AG04449 (cell line): ENCODE measurements at regions not wholly inside any gene's neighbourhood (a gene's known extent, or its start where the extent isn't known, plus 50 kb on each side); places are given as distances from the start of the nearest gene placed in this dataset.

Source experiments
- CTCF ChIA-PET: fragments of 350-600 bp; formaldehyde crosslinking; extraction: SDS; loops from one replicate; lab custom pipeline; 2021; ENCODE audit warnings: antibody characterized with exemption; lab: Yijun Ruan, JAX
- POLR2A ChIA-PET: fragments of 400-600, 350-600 bp; formaldehyde crosslinking; extraction: SDS; loops from one replicate; lab custom pipeline; 2020; ENCODE audit warnings: antibody characterized with exemption, inconsistent platforms; lab: Yijun Ruan, JAX
- DNase-seq: peaks from one replicate; pipeline ENCODE4 v3.0.0-alpha.2; 2010; ENCODE audit warnings: low read depth, low spot score
- H3K4me3 ChIP-seq: 2 replicates; pipeline ENCODE4 v1.5.1; 2011; ENCODE audit warnings: low read depth, mild to moderate bottlenecking, control low read depth, low read length
- CTCF ChIP-seq: IDR thresholded peaks from one replicate; pipeline ENCODE4 v1.5.1; 2011; ENCODE audit warnings: mild to moderate bottlenecking, moderate library complexity, low read length, control low read depth, inconsistent platforms; ENCODE audit not compliant: insufficient read depth; ENCODE audit errors: missing control alignments

DNA sequence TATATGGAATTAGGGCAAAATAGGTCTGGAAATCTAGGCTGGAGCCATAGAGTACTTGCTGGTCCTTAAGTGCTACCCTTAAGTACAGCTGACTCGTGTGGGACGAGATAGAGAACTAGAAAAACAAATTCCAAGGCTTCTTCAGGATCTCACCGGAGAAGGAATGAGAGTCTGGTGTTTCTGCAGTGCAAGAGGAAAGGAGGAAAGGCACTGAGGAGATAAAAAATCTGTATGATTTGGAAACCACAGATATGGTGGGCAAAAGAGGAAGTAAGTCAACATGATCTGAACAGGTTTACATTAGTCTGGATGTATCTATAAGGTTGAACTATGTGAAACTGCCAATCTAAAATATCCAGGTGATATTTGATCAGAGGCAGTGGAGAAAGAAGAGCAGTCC lies 134.4 kb upstream of the SOX5 start:
- ChIA-PET POLR2A (no interaction called here), CTCF (no interaction called here)
- no peak overlapping the region for H3K4me3 ChIP-seq
- TF ChIP-seq CTCF = no peak
- no peak for DNase-seq

DNA sequence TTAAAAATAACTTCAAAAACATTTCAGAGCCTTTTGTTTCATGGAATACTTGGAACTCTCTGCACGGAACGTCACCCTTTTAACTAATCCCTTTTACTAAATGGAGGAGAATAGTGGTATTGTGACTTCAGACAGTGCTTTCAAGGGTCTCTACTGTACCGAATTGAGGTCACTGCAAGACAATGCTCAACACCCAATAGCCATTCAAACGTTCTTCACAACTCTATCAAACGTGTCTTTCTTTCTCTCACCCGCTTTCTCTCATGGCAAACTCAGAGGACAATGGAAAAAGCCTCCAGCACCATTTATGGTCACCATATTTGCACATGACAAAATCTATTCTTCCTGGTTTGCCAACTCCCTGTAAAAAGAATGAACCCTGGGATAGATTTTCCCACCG lies 132.1 kb upstream of the SOX5 start:
- POLR2A ChIA-PET = no interaction called here
- H3K4me3 ChIP-seq = no peak overlapping the region
- CTCF ChIA-PET = no interaction called here
- no peak for DNase-seq
- TF ChIP-seq CTCF = no peak

- H3K4me3 ChIP-seq = no peak overlapping the region
- POLR2A ChIA-PET = no interaction called here
- no peak for DNase-seq
- CTCF ChIA-PET = no interaction called here
- TF ChIP-seq CTCF = no peak
Measured at GRCh38 chr12:24081092-24081529, 131.6 kb upstream of the SOX5 start.

- POLR2A ChIA-PET = interaction anchor here (0.6 kb wide), 1 partner anchor 522 kb away, joined by 3 read pairs; no protein-coding TSS in a partner anchor
- TF ChIP-seq CTCF = no peak
- no peak for DNase-seq
- H3K4me3 ChIP-seq = no peak overlapping the region
- CTCF ChIA-PET = no interaction called here
Measured at GRCh38 chr12:24080465-24080864, 131.0 kb upstream of the SOX5 start.

DNA sequence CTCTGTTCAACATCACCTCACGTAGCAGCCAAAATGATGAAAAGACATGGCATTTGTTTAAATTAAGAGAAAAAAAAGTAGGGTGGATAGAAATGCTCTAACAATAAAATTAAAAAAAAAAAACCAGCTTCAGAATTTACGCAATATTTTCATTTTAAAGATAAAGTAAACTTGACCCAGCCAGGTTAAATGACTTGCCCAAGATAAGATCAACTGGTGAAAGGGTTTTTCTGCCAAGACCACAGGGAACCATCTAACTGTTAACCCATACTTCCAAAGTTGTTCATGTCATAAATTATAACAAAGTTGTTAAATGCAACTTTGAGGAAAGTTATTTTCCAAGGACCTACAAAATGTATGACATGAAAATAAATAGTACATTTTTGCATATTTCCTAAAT lies 129.6 kb upstream of the SOX5 start:
- TF ChIP-seq CTCF = no peak
- ChIA-PET POLR2A (no interaction called here), CTCF (no interaction called here)
- DNase-seq = no peak
- H3K4me3 ChIP-seq = no peak overlapping the region

- ChIA-PET CTCF (no interaction called here), POLR2A (no interaction called here)
- no peak for TF ChIP-seq CTCF
- H3K4me3 ChIP-seq = no peak overlapping the region
- no peak for DNase-seq
Measured at GRCh38 chr12:24078318-24078765, 128.9 kb upstream of the SOX5 start.
